NCI-H146 (cell line): ENCODE measurements at regions not wholly inside any gene's neighbourhood (a gene's known extent, or its start where the extent isn't known, plus 50 kb on each side); places are given as distances from the start of the nearest gene placed in this dataset.
A peak's percentile ranks its signal among the peaks of the same experiment; 100 is the strongest.

Experiments
- DNase-seq: peaks from one replicate; lab custom pipeline; 2025; lab: John Stamatoyannopoulos, UW

- DNase-seq, result no peak
Measured at GRCh38 chr1:229183588-229183987, 87.3 kb upstream of the RAB4A start.

- no peak for DNase-seq
Measured at GRCh38 chr1:229184066-229184465, 86.8 kb upstream of the RAB4A start.

GRCh38 chr1:229185963-229186362 lies 84.9 kb upstream of the RAB4A start:
- no peak for DNase-seq

GRCh38 chr1:229186373-229187056 lies 84.4 kb upstream of the RAB4A start:
- no peak for DNase-seq

- no peak for DNase-seq
Measured at GRCh38 chr1:229190057-229190575, 80.8 kb upstream of the RAB4A start.

- no peak for DNase-seq
Measured at GRCh38 chr1:229191066-229191674, 79.7 kb upstream of the RAB4A start.

- DNase-seq, result no peak
Measured at GRCh38 chr1:229192031-229192430, 78.9 kb upstream of the RAB4A start.

- DNase-seq, result no peak
Measured at GRCh38 chr1:229192853-229193252, 78.1 kb upstream of the RAB4A start.

GRCh38 chr1:229194096-229194495 lies 76.8 kb upstream of the RAB4A start:
- no peak for DNase-seq

- no peak for DNase-seq
Measured at GRCh38 chr1:229195246-229195645, 75.7 kb upstream of the RAB4A start.

- DNase-seq, result no peak
Measured at GRCh38 chr1:229196404-229197264, 74.3 kb upstream of the RAB4A start.

GRCh38 chr1:229197265-229197585 lies 73.7 kb upstream of the RAB4A start:
- no peak for DNase-seq

GRCh38 chr1:229199261-229200243 lies 71.4 kb upstream of the RAB4A start:
- peak; percentile 6 for DNase-seq

GRCh38 chr1:229203030-229203751 lies 67.7 kb upstream of the RAB4A start:
- peak; percentile 13 for DNase-seq

GRCh38 chr1:229203991-229204632 lies 66.8 kb upstream of the RAB4A start:
- no peak for DNase-seq

- no peak for DNase-seq
Measured at GRCh38 chr1:229204921-229205777, 65.8 kb upstream of the RAB4A start.

GRCh38 chr1:229205854-229206253 lies 65.1 kb upstream of the RAB4A start:
- DNase-seq, result no peak

GRCh38 chr1:229207916-229208315 lies 63.0 kb upstream of the RAB4A start:
- DNase-seq, result no peak

- no peak for DNase-seq
Measured at GRCh38 chr1:229208481-229208880, 62.4 kb upstream of the RAB4A start.

- no peak for DNase-seq
Measured at GRCh38 chr1:229209386-229209785, 61.5 kb upstream of the RAB4A start.
